Suprapubic skin (tissue), 3 donors: ENCODE measurements at regions not wholly inside any gene's neighbourhood (a gene's known extent, or its start where the extent isn't known, plus 50 kb on each side); places are given as distances from the start of the nearest gene placed in this dataset.

ENCODE experiments used
- CTCF ChIP-seq, 2 donors: fragments of 200-600 bp in 1 of 2; fragments of 450-650 bp in 1 of 2; sonication (generic) in 1 of 2; IDR thresholded peaks; one replicate each; pipeline ENCODE4 v1.5.1; 2016 to 2019; ENCODE audit warnings: antibody characterized with exemption in 2 of 2, mild to moderate bottlenecking in 1 of 2, moderate library complexity in 1 of 2
- POLR2AphosphoS5 ChIP-seq, 3 donors: sonication (generic); formaldehyde crosslinking; IDR thresholded peaks; one replicate each; pipeline ENCODE4 v1.6.1; 2017; ENCODE audit warnings: antibody characterized with exemption in 3 of 3

DNA sequence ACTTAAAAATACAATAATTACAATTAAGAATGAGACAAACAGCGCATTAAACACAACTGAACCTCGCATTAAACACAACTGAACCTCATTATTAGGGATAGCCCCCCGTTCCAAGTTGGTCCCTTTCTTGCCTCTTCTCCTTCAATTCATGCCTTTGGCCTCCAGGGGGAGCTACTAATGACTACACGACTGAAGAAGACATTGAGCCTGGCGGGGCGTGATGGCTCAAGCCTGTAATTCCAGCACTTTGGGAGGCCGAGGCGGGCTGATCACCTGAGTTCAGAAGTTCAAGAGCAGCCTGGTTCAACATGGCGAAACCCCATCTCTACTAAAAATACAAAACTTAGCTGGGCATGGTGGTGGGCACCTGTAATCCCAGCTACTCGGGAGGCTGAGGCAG is 56.4 kb upstream of the NWD2 start:
- TF ChIP-seq POLR2AphosphoS5 (IDR thresholded peaks at IDR 0.05) (no peak), CTCF (IDR thresholded peaks at IDR 0.05) (no peak)
